GM12872 (cell line): ENCODE measurements at regions not wholly inside any gene's neighbourhood (a gene's known extent, or its start where the extent isn't known, plus 50 kb on each side); places are given as distances from the start of the nearest gene placed in this dataset.

Experiments
- TF ChIP-seq, protein P1 (sequence below): IDR thresholded peaks from 3 replicates; pipeline ENCODE4 v1.5.1; 2011; ENCODE audit warnings: low read depth, mild to moderate bottlenecking, low read length, moderate library complexity; ENCODE audit not compliant: insufficient read depth

DNA sequence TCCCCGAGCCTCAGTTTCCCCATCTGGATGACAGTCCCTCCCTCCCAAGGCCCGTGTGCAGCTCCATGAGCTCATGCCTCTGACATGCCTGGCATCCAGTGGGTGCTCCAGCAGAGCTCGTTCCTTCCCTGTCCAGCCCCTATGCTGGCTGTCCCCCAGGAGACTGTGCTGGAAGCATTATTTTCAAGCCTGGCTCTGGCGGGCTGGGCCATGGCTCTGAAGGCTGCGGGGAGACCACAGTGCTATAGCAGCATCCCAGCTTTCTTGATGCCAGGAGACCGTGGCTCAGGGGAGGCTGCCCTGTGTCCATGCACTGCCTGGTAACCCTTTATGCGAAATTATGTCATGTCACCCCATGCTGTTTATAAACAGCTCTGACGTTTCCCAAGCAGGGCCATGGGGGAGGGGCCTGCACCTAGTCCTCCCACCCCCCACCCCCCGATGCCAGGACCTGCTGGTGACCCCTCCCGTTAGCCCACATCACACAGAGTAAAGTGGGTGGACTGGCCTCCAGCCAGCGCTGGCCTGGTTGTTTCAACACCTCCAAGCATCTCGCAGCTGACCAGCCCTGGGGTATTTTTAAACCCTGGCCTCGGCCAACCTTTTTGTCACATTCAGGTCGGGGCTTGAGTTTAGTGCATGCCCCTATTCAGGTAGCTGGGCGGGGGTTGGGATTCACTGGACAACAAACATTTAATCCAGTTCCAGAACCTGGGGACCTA, 105.9 kb upstream of the ZNF716 start:
- TF ChIP-seq, protein P1, sequence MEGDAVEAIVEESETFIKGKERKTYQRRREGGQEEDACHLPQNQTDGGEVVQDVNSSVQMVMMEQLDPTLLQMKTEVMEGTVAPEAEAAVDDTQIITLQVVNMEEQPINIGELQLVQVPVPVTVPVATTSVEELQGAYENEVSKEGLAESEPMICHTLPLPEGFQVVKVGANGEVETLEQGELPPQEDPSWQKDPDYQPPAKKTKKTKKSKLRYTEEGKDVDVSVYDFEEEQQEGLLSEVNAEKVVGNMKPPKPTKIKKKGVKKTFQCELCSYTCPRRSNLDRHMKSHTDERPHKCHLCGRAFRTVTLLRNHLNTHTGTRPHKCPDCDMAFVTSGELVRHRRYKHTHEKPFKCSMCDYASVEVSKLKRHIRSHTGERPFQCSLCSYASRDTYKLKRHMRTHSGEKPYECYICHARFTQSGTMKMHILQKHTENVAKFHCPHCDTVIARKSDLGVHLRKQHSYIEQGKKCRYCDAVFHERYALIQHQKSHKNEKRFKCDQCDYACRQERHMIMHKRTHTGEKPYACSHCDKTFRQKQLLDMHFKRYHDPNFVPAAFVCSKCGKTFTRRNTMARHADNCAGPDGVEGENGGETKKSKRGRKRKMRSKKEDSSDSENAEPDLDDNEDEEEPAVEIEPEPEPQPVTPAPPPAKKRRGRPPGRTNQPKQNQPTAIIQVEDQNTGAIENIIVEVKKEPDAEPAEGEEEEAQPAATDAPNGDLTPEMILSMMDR: no peak

DNA sequence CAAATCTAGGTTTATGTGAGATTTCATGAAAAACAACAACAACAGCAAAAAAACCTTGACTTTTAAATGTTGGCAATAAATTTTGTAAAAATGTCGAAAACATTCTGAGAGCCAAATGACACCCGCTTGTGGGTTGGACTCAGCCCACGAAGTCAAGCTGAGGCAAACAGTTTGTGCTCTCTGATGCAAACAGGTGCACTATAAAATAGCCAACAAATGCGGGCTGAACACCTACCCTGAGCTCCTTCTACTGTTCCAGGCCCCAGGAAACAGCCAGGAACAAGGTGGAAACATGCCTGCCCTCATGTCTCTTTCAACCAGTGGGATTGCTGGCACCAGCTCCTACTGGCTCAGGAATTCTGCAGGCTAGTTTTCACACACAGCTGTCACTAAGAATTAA, 105.0 kb upstream of the ZNF716 start:
- TF ChIP-seq, protein P1: no peak

DNA sequence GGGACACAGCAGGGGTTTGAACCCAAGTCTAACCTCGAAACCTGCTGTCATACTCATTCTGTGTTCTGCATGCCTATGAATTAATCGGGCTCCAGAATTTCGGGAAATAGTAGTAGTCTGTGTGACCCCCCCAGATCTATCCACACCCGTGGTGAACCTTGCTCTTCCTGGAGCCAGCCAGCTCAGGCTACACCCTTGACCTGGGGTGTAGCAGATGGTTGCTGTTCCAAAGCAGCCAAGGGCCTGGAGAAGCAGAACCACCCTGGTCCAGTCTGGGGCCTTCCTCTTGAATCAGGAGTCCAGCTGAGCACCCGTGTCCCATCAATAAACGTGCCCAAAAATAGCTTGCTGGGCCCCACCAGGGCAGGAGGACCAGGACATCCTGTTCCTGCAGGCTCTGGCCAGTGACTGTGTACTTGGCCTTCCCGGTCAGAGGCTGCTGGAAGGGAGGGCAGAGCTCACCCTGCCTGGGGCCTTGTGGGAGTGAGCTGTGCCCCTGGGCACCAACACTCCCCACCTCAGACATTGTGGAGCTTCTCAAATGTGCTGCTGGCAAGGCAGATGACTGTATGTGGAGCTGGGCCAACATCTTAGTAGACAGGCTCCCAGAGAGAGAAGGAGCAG, 101.2 kb upstream of the ZNF716 start:
- TF ChIP-seq, protein P1: no peak

DNA sequence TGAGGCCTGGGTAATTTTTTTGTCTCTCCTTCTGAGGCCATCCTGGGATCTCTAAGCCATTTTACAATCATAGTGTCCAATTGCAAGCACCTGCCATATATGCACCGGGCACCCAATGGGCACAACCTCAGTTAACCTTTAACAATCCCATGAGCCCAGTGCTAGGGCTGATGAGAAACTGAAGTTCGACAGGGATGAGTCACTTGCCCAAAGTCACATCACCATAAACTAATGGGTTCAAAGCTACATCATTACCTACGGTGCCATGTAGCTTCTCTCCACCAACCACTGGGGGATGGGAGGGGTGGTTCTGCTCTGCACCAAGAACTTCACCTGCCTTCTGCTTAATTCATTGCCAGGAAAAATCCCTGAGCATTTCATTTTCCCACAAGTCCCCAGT, 95.8 kb upstream of the ZNF716 start:
- TF ChIP-seq, protein P1: no peak

DNA sequence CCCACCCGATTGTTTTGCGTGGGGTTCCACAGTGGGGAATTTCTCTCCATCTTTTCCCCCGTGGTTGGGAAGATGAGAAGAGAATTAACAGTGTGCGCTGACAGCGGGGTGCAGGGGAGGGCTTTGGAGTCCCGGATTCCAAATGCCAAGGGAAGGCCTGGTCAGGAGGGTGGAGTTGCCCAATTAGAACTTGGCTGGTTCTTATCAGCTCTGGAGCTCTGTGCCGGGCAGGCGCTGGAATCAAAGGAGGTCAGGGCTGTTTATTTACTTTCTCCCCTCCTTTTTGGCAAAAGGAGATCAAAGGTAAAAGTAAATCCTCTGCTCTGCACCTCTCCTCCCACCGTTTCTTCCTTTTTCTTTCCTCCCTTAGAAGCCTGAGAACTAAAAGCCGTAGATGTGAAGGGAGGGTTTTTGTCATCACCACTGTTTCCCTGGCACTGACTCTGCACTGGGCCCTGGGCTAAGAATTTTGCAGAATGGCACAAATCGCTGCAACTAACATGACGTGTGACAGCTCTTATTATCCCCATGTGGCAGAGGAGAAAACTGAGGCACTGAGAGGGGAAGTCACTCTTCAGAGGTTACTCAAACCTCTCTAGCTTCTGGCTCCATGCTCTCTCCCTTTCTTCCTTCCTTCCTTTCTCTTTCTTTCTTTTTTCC, 95.2 kb upstream of the ZNF716 start:
- TF ChIP-seq, protein P1: no peak

DNA sequence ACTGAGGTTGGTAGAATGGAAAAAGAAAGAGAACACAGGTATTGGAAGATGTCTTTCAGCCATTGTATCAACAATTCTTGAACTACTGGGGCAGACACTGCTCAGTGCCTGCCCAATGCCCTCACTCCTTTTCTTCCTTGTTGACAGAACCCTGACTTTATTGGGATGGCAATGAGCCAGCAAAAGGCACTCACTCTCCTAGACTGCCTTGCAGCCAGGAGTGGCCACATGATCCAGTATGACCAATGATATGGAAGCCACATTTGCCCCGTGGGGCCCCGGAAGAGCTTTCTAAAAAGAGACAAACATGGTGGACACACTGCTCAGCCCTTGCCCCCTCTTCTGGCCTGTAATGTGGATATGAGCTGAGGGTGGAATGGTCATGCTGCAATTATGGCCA, 88.6 kb upstream of the ZNF716 start:
- TF ChIP-seq, protein P1: no peak

DNA sequence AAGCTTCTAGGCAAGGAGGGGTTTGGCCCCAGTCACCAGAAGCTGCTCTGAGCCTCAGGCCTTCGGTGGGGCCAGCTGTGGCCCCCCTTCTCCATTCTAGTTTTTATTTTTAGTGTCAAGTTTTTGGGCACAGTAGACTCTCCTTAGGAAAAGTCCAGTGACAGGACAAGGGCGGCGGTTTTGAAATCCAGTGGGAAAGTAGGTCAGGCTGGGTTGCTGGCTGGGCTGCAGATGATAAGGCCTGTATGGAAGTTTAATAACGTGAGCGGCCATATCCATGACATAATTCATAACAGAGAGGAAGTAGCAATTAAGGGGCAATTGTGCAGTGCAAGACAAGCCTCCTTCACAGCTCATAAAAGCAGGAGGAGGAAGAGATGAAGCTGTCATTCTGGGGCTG, 87.1 kb upstream of the ZNF716 start:
- TF ChIP-seq, protein P1: no peak
